ENCODE measurements at regions not wholly inside any gene's neighbourhood (a gene's known extent, or its start where the extent isn't known, plus 50 kb on each side); places are given as distances from the start of the nearest gene placed in this dataset.

DNA sequence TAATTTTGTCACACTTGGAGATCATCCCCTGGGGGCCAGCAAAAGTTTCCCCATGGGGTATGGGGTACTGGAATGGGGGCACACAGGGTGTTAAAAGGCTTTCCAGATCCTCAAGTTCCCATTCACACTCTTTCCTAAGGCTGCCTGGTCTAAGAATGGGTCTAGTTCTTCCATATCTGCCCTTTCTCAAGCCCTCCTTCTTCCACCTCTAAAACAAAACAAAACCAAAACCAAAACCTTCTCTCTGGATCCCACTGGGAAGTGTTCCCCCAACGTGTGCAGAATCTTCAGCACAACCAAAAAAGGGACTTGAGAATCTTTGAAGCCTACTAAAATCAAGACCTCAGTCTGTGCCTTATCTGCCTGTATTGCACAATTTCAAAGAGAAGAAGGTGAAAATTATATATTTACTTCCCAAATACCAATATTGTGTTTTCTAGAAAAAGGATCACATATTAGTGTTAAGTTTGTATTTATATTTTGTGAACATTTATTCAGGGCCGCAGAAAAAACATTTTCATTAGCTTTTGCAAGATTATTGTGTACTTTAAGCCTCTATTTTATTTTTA lies 207.2 kb upstream of the TCF4 start:
- TF ChIP-seq CTCF (IDR thresholded peaks at IDR 0.05) (no peak), EZH2phosphoT487 (IDR thresholded peaks at IDR 0.05) (no peak)
